ENCODE measurements at regions not wholly inside any gene's neighbourhood (a gene's known extent, or its start where the extent isn't known, plus 50 kb on each side); places are given as distances from the start of the nearest gene placed in this dataset.
"Not testable (repeated sequence)": the region's sequence is repeated elsewhere in the genome, so short reads cannot be mapped to it uniquely, and the experiment has no call there.

DNA sequence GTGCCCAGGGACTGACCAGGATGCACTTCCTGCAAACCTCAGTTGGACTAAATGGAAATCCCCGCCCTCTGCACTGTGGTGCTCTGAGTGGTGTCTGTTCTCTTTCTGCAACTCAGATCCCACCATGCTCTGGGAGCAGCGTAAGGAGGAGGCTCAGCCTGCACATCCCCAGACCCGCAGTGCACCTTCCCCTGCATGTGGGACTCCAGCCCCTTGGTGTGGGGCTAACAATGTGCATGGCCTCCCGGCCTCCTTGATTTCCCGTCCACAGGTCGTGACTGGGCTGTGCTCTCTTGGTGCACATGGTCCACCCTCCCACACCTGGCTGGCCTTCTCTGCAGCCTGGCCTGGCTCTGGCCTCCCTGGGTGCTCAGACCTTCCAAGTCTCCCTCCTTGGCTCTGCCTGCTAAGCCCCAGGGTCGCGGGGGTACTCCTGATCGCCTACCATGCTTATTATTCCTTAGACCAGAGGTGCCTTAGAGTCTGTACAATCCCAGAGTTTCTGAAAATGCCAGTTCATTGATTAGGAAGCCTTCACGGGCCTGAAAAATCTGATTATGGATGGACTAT, 397.5 kb downstream of the IRX2 start:
- 64 to 67% methylated on average over 10 of the region's 10 CpGs for WGBS, 2 donors
- intact Hi-C loops (cut with DNase I) = no loop called here

DNA sequence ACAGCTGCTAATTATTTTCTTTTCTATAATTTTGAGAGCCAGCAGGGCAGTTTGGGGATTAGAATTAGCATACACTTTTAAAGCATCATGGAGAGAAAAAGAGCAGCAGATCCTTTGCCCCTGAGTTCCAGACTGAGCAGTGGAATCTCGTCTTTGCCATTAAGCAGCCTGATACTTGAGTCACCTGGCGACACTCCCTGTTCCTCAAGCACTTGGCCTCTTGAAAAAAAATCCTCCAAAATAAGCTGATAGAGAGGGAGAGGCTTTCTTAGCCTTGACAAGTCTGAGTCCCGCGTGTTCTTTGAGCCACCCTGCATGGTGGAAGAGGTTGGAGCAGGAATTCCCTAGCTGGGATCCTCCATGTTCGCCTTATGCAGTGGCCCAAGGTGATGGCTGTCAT, 398.3 kb downstream of the IRX2 start:
- Histone ChIP-seq H3K27ac (no peak overlapping the region), H3K27me3 (no peaks in the 10 kb centered on the region), H3K9me3 (no peaks in the 10 kb centered on the region), H3K4me3 (no peak overlapping the region), H3K36me3 (replicated peaks in 1 of 2; ENCODE audit: insufficient read depth in 1 of 2, low read depth in 2 of 2) (no peaks in the 10 kb centered on the region), H3K4me1 (no peaks in the 10 kb centered on the region)
- ATAC-seq (no peak), DNase-seq (no peak)
- no peak for TF ChIP-seq POLR2A (IDR thresholded peaks at IDR 0.05)
- TF ChIP-seq, protein P1, sequence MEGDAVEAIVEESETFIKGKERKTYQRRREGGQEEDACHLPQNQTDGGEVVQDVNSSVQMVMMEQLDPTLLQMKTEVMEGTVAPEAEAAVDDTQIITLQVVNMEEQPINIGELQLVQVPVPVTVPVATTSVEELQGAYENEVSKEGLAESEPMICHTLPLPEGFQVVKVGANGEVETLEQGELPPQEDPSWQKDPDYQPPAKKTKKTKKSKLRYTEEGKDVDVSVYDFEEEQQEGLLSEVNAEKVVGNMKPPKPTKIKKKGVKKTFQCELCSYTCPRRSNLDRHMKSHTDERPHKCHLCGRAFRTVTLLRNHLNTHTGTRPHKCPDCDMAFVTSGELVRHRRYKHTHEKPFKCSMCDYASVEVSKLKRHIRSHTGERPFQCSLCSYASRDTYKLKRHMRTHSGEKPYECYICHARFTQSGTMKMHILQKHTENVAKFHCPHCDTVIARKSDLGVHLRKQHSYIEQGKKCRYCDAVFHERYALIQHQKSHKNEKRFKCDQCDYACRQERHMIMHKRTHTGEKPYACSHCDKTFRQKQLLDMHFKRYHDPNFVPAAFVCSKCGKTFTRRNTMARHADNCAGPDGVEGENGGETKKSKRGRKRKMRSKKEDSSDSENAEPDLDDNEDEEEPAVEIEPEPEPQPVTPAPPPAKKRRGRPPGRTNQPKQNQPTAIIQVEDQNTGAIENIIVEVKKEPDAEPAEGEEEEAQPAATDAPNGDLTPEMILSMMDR (IDR thresholded peaks at IDR 0.05) = no peak
- WGBS, 2 donors = 72 to 87% methylated on average over 4 to 5 of the region's 5 CpGs
- intact Hi-C loops (cut with DNase I) = no loop called here

More for the DNA sequence above, 397.5 kb downstream of the IRX2 start:
- Histone ChIP-seq H3K4me3 (no peak overlapping the region), H3K36me3 (replicated peaks in 1 of 2; ENCODE audit: insufficient read depth in 1 of 2, low read depth in 2 of 2) (no peaks in the 10 kb centered on the region), H3K4me1 (no peaks in the 10 kb centered on the region), H3K9me3 (no peaks in the 10 kb centered on the region), H3K27ac (no peak overlapping the region), H3K27me3 (no peaks in the 10 kb centered on the region)
- DNase-seq = no peak
- TF ChIP-seq, protein P1 (IDR thresholded peaks at IDR 0.05) = no peak
- no peak for TF ChIP-seq POLR2A (IDR thresholded peaks at IDR 0.05)
- ATAC-seq = no peak

DNA sequence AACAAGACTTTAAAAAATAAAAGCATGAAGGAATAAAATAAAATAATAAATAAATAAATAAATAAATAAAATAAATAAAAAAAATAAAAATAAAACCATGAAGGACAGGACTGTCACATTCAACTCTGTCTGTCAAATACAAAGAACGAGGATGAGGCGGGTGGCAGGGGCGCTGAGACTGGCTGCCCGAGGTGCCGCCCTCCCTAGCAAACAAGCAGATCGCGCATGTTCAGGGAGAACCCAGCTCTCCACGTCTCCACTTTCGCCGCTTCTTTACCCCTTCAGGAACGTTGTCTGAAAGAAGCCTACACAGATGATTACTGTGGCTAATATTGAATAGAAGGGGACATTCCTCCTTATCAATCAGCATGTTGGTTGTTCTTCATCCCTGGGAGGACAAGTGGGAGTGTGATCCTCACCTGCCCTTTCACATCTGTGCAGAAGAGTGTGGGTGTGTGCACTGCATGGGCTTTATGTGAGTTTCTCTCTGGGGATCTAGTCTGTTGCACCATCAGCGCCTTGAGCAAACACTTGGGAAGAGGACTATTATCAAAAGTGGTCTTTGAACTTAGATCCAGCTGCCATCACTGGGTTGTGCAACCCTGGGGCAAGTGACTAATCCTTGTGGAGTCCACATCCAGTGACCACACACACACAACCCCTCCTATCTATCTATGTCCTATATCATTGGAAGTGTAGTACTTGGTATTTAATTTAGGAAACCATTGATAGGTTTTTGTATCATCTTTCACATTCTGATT, 399.2 kb downstream of the IRX2 start:
- no peak for ATAC-seq

DNA sequence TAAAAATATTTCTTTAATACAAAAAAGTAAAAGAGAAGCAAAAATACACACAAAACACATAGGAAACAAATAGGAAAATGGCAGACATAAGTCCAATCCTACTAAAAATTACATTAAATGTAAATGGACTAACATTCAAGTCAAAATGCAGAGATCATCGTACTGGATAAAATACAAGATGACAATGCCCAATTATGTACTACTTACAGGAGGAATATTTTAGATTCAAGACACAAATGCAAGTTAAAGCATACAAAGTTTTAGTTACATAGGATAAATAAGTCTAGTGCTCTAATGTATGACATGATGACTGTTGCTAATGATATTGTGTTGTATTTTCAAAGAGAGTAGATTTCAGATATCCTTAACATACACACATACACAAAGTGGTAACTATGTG, 401.7 kb downstream of the IRX2 start:
- H3K36me3 ChIP-seq (replicated peaks in 1 of 2; ENCODE audit: insufficient read depth in 1 of 2, low read depth in 2 of 2); H3K9me3 ChIP-seq; ATAC-seq; H3K27ac ChIP-seq; H3K27me3 ChIP-seq; intact Hi-C loops (cut with DNase I); H3K4me1 ChIP-seq; DNase-seq; H3K4me3 ChIP-seq: not testable (repeated sequence)
- WGBS, 2 donors = 74 to 100% methylated on average over 1 of the region's 1 CpG

More for the DNA sequence above, 399.2 kb downstream of the IRX2 start:
- no peaks in the 10 kb centered on the region for H3K27me3 ChIP-seq
- no peak overlapping the region for H3K4me3 ChIP-seq
- H3K9me3 ChIP-seq = no peaks in the 10 kb centered on the region
- intact Hi-C loops (cut with DNase I) = no loop called here
- no peak overlapping the region for H3K27ac ChIP-seq
- no peaks in the 10 kb centered on the region for H3K4me1 ChIP-seq
- TF ChIP-seq POLR2A (IDR thresholded peaks at IDR 0.05) = no peak
- TF ChIP-seq, protein P1 (IDR thresholded peaks at IDR 0.05) = no peak
- DNase-seq = no peak
- WGBS, 2 donors = 68 to 79% methylated on average over 12 of the region's 12 CpGs
- H3K36me3 ChIP-seq (replicated peaks in 1 of 2; ENCODE audit: insufficient read depth in 1 of 2, low read depth in 2 of 2) = no peaks in the 10 kb centered on the region

DNA sequence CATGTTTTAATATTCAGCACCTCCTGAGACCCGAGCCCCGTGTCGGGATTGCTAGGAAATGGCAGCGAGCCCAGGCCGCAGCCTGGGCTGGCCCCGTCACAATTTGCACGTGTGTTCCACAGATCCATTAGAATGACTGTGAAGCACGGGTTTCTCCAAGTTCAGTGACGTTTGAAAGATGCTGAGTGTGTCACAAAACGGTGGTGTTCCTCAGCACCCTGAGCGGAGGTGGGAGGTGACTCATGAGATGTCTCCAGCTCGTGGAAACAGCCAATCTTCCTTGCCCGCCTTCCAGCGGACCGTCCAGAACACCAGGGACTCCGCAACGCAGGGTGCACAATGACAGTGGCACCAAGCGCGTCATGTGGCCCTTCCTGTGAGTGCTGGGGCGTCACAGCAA, 412.8 kb downstream of the IRX2 start:
- TF ChIP-seq, protein P1 (IDR thresholded peaks at IDR 0.05) = no peak
- no peak for TF ChIP-seq POLR2A (IDR thresholded peaks at IDR 0.05)
- 62 to 74% methylated on average over 10 to 20 of the region's 20 CpGs for WGBS, 2 donors

More for the DNA sequence above, 412.8 kb downstream of the IRX2 start:
- Histone ChIP-seq H3K4me1 (no peaks in the 10 kb centered on the region), H3K36me3 (replicated peaks in 1 of 2; ENCODE audit: insufficient read depth in 1 of 2, low read depth in 2 of 2) (no peaks in the 10 kb centered on the region), H3K4me3 (no peak overlapping the region), H3K27me3 (peaks cover 0 to 3% of the 10 kb centered on the region in 2 donors), H3K9me3 (no peaks in the 10 kb centered on the region), H3K27ac (no peak overlapping the region)
- intact Hi-C loops (cut with DNase I) = no loop called here
- ATAC-seq = no peak
- no peak for DNase-seq

Measured in body of pancreas (tissue), 4 donors.